ENCODE measurements at regions not wholly inside any gene's neighbourhood (a gene's known extent, or its start where the extent isn't known, plus 50 kb on each side); places are given as distances from the start of the nearest gene placed in this dataset.

DNA sequence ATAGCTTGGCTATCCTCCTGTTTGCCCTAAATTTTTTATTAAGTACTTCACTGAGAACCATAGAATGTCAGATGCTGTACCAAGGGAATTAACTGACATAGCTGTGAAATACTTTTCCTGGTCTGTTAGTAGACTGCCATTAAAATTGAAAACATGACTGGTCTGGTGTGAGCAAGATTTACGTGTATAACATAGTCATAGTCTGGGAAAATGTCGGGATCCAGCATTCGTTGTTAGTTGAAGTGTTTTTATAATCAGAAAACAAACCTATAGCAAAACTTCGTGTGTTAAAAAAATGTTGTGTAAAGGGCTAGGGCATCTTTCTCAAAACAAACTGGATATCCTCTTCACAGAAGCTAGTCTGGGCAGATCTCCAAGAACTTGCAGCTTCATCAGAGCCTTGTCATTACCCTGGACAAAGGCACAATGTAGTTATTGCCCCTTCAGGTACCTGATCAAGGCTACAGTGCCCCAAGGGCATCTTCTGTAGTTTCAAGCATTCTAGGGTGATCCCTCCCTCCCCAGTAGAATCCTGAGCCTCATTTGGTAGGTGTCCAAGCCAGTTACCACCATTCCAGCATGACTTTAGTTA is 454.2 kb upstream of the SGCD start:
- Histone ChIP-seq H3K4me3 (replicated peaks; ENCODE audit: low read depth, low read length) (no peak overlapping the region), H3K27me3 (replicated peaks; ENCODE audit: control insufficient read depth, insufficient read depth, low read length) (no peaks in the 10 kb centered on the region), H3K36me3 (ENCODE audit: control insufficient read depth, insufficient read depth, low read length) (no peaks in the 10 kb centered on the region)
- no peak for DNase-seq (ENCODE audit: extremely low read depth, insufficient read length)
- TF ChIP-seq, protein P1, sequence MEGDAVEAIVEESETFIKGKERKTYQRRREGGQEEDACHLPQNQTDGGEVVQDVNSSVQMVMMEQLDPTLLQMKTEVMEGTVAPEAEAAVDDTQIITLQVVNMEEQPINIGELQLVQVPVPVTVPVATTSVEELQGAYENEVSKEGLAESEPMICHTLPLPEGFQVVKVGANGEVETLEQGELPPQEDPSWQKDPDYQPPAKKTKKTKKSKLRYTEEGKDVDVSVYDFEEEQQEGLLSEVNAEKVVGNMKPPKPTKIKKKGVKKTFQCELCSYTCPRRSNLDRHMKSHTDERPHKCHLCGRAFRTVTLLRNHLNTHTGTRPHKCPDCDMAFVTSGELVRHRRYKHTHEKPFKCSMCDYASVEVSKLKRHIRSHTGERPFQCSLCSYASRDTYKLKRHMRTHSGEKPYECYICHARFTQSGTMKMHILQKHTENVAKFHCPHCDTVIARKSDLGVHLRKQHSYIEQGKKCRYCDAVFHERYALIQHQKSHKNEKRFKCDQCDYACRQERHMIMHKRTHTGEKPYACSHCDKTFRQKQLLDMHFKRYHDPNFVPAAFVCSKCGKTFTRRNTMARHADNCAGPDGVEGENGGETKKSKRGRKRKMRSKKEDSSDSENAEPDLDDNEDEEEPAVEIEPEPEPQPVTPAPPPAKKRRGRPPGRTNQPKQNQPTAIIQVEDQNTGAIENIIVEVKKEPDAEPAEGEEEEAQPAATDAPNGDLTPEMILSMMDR (IDR thresholded peaks at IDR 0.05; ENCODE audit: insufficient read depth, low read length, poor library complexity, severe bottlenecking), result no peak

DNA sequence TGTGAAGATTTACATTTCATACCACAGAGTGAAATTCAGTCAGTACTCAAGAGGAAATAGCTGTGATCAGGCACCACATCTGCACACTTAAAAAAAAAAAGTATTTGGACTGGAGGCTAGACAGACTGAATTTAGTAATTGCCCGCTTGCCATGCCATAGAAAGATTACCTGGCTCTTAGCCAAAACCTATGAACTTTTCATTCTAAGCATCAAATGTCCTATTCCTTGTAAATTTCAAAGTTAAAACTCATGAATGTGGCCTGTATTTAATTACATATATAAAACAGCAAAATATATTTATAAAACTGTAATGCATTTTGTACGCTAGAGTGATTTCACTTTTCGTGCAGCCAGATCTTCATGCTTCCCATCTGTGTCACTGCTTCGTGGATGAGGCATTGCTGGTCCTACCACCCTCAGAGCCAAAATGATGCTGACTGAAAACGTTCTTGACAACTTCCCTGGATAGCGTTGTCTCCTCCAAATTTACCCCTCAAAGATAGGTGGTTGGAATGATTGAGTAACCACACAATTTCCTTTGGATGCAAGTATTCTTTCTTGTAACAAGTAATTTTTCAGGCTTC is 447.9 kb upstream of the SGCD start:
- H3K4me3 ChIP-seq (replicated peaks; ENCODE audit: low read depth, low read length), result no peak overlapping the region
- H3K27me3 ChIP-seq (replicated peaks; ENCODE audit: control insufficient read depth, insufficient read depth, low read length), result no peaks in the 10 kb centered on the region
- DNase-seq (ENCODE audit: extremely low read depth, insufficient read length), result no peak
- TF ChIP-seq, protein P1 (IDR thresholded peaks at IDR 0.05; ENCODE audit: insufficient read depth, low read length, poor library complexity, severe bottlenecking), result no peak
- no peaks in the 10 kb centered on the region for H3K36me3 ChIP-seq (ENCODE audit: control insufficient read depth, insufficient read depth, low read length)

DNA sequence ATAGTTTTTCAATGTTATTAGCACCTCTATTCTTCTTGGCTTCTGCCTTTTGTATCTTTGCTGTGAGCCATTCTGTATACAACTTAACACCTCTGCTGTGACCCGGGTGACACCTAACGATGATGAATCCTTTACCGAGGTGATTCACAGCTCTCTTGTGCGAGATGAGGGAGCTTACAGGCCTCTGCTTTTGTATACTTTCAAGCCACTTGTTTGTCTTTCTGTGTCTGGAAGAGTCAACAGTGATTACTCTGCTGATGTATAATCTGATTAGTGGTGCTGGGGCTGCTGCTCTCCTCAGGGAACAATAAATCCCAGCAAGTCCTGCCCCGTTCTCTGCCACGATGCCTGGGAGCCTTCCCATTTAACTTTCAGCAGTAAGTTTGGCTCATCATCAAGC is 442.9 kb upstream of the SGCD start:
- Histone ChIP-seq H3K4me3 (replicated peaks; ENCODE audit: low read depth, low read length) (no peak overlapping the region), H3K27me3 (replicated peaks; ENCODE audit: control insufficient read depth, insufficient read depth, low read length) (no peaks in the 10 kb centered on the region), H3K36me3 (ENCODE audit: control insufficient read depth, insufficient read depth, low read length) (no peaks in the 10 kb centered on the region)
- TF ChIP-seq, protein P1 (IDR thresholded peaks at IDR 0.05; ENCODE audit: insufficient read depth, low read length, poor library complexity, severe bottlenecking), result no peak
- DNase-seq (ENCODE audit: extremely low read depth, insufficient read length), result no peak

DNA sequence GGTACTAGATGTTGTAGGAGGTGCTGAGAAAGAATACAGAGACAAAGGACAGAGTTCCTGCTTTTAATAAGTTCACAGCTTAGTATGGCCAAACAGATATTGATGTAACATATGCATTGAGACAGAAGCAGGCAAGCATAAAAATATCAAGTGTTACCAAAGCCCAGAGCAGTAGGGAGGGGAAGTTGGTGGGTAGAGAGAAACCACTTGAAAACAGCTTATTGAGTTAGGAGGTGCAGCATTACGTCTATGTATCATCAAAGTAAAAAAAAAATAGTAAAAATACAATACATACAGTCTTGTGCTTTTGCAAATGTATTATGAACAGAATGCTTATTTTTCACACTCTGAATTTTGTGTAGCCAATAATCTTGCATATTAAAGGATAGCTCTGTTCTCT is 441.8 kb upstream of the SGCD start:
- DNase-seq (ENCODE audit: extremely low read depth, insufficient read length), result no peak
- TF ChIP-seq, protein P1 (IDR thresholded peaks at IDR 0.05; ENCODE audit: insufficient read depth, low read length, poor library complexity, severe bottlenecking), result no peak
- no peaks in the 10 kb centered on the region for H3K36me3 ChIP-seq (ENCODE audit: control insufficient read depth, insufficient read depth, low read length)

DNA sequence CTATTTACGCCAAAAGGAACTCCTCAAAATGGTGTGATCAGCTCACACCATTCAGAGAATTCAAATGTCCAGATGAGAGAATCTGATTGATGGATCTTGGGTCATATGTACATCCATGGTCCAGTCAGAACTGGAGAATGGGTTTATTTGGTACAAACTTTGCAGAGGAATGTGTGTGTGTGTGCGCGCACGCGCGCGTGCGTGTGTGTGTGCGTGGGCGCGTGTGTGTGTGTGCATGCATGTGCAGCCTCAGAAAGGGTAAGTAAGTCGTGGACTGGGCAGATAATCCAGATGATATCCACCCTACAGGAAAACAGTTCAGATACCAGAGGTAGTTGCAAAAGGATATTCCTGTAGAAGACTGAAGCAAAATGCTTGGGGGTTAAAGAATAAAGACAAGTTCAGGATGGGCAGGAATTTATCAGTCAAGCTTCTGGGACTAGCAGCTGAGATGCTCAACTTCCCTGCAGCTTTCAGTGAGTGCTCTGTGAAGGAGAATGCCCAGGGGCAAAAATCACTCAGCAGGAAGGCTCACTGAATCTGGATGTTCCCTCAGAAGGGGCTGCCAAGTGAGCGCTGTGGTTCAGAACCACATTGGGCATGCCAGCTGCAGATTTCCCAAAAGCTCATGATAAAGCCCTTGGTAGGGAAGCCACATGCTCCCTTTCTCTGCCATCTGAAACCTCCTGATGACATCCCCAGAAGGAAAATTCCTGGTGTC is 440.5 kb upstream of the SGCD start:
- no peak overlapping the region for H3K4me3 ChIP-seq (replicated peaks; ENCODE audit: low read depth, low read length)
- DNase-seq (ENCODE audit: extremely low read depth, insufficient read length), result no peak
- H3K36me3 ChIP-seq (ENCODE audit: control insufficient read depth, insufficient read depth, low read length), result no peaks in the 10 kb centered on the region
- H3K27me3 ChIP-seq (replicated peaks; ENCODE audit: control insufficient read depth, insufficient read depth, low read length), result no peaks in the 10 kb centered on the region
- TF ChIP-seq, protein P1 (IDR thresholded peaks at IDR 0.05; ENCODE audit: insufficient read depth, low read length, poor library complexity, severe bottlenecking), result no peak

More for the DNA sequence above, 441.8 kb upstream of the SGCD start:
- no peaks in the 10 kb centered on the region for H3K27me3 ChIP-seq (replicated peaks; ENCODE audit: control insufficient read depth, insufficient read depth, low read length)
- H3K4me3 ChIP-seq (replicated peaks; ENCODE audit: low read depth, low read length), result no peak overlapping the region

All from GM06990 (cell line).